ENCODE measurements at regions not wholly inside any gene's neighbourhood (a gene's known extent, or its start where the extent isn't known, plus 50 kb on each side); places are given as distances from the start of the nearest gene placed in this dataset.

GRCh38 chr6:106757267-106757666 lies 127.9 kb downstream of the QRSL1 start:
- no peaks in the 10 kb centered on the region for H3K36me3 ChIP-seq (ENCODE audit: control insufficient read depth in 4 of 4, insufficient read depth in 3 of 4, low read depth in 1 of 4, low read length in 3 of 4)
- WGBS: 21% methylated on average over 2 of the region's 2 CpGs
- no peak for DNase-seq (ENCODE audit: low spot score)

More at GRCh38 chr6:106757267-106757666, 127.9 kb downstream of the QRSL1 start:
- H3K4me1 ChIP-seq (ENCODE audit: control insufficient read depth in 4 of 4, insufficient read depth in 4 of 4, low read length in 3 of 4): peaks cover 0 to 8% (median 3%) of the 10 kb centered on the region in 4 donors
- peak overlapping the region; percentile 2 to 68 for H3K27ac ChIP-seq (ENCODE audit: low read depth in 1 of 2, low read length in 2 of 2)
- H3K9me3 ChIP-seq (ENCODE audit: control insufficient read depth in 4 of 4, low read length in 3 of 4): no peaks in the 10 kb centered on the region
- H3K4me3 ChIP-seq (ENCODE audit: low read depth in 1 of 3, low read length in 3 of 3): no peak overlapping the region
- no peaks in the 10 kb centered on the region for H3K27me3 ChIP-seq (ENCODE audit: control insufficient read depth in 4 of 4, insufficient read depth in 4 of 4, low read length in 3 of 4)
- no peak for TF ChIP-seq EGR1 (IDR thresholded peaks at IDR 0.05; ENCODE audit: low read depth in 2 of 2)
- TF ChIP-seq GABPA (IDR thresholded peaks at IDR 0.05 in 1 of 2, conservative IDR thresholded peaks at IDR 0.05 in 1 of 2): no peak
- TF ChIP-seq HNF4G (IDR thresholded peaks at IDR 0.05): no peak
- no peak for TF ChIP-seq TAF1 (conservative IDR thresholded peaks at IDR 0.05)
- TF ChIP-seq REST (IDR thresholded peaks at IDR 0.05): no peak
- no peak for TF ChIP-seq ATF3 (IDR thresholded peaks at IDR 0.05)
- peak in 1 of 2 donors; percentile 28 for TF ChIP-seq RAD21 (IDR thresholded peaks at IDR 0.05)
- TF ChIP-seq ZBTB33 (IDR thresholded peaks at IDR 0.05): no peak
- peak in 1 of 2 donors; percentile 22 for TF ChIP-seq JUND (IDR thresholded peaks at IDR 0.05)
- no peak for TF ChIP-seq FOXA1 (IDR thresholded peaks at IDR 0.05)
- peak; percentile 31 to 70 for TF ChIP-seq RXRA (IDR thresholded peaks at IDR 0.05)
- no peak for TF ChIP-seq MAX (IDR thresholded peaks at IDR 0.05)
- no peak for TF ChIP-seq YY1 (IDR thresholded peaks at IDR 0.05)
- no peak for TF ChIP-seq NR2F2 (IDR thresholded peaks at IDR 0.05)
- TF ChIP-seq HNF4A (conservative IDR thresholded peaks at IDR 0.05): peak in 1 of 2 donors; percentile 26
- TF ChIP-seq FOXA2 (IDR thresholded peaks at IDR 0.05): peak; percentile 25
- no peak for TF ChIP-seq SP1 (IDR thresholded peaks at IDR 0.05)
- no peak for TF ChIP-seq CTCF (IDR thresholded peaks at IDR 0.05; ENCODE audit: low read depth, low read length, missing input control)
- H3K9ac ChIP-seq (ENCODE audit: low read depth in 1 of 2, low read length in 2 of 2): no peak overlapping the region
